Lower lobe of right lung (tissue), 2 donors: ENCODE measurements at regions not wholly inside any gene's neighbourhood (a gene's known extent, or its start where the extent isn't known, plus 50 kb on each side); places are given as distances from the start of the nearest gene placed in this dataset.

ENCODE experiments used
- ATAC-seq, 2 donors: fragments of 200-7000 bp; cut with Tn5 transposase; one replicate each; pipeline ENCODE4 v1.9.1; 2020 to 2022; ENCODE audit warnings: mild to moderate bottlenecking in 2 of 2, moderate library complexity in 2 of 2
- DNase-seq: peaks from one replicate; pipeline ENCODE4 v3.0.0-alpha.2; 2020
- H3K27ac ChIP-seq: fragments of 200-600 bp; one replicate; pipeline ENCODE4 v1.8.0; 2022
- H3K27me3 ChIP-seq: fragments of 200-600 bp; one replicate; pipeline ENCODE4 v1.8.0; 2022; ENCODE audit warnings: low read depth
- H3K36me3 ChIP-seq: fragments of 200-600 bp; one replicate; pipeline ENCODE4 v1.8.0; 2022; ENCODE audit warnings: mild to moderate bottlenecking
- H3K4me1 ChIP-seq: fragments of 200-600 bp; one replicate; pipeline ENCODE4 v1.8.0; 2022
- H3K4me3 ChIP-seq: fragments of 200-600 bp; one replicate; pipeline ENCODE4 v1.8.0; 2022; ENCODE audit warnings: mild to moderate bottlenecking
- H3K9me3 ChIP-seq: fragments of 200-600 bp; one replicate; pipeline ENCODE4 v1.8.0; 2022
- CTCF ChIP-seq: fragments of 200-600 bp; IDR thresholded peaks from one replicate; pipeline ENCODE4 v1.8.0; 2022; ENCODE audit warnings: antibody characterized with exemption, mild to moderate bottlenecking
- intact Hi-C: fragments of 100-400 bp; cut with DNase I; formaldehyde crosslinking; loops from one replicate; pipeline ENCODE4 v1.11.0; 2022
- donor health status: DM: no; HTN: yes; CAD: no; lungs with severe emphysema.

- Histone ChIP-seq H3K27me3 (no peaks in the 10 kb centered on the region), H3K9me3 (no peaks in the 10 kb centered on the region), H3K36me3 (no peaks in the 10 kb centered on the region), H3K4me1 (no peaks in the 10 kb centered on the region), H3K27ac (no peak overlapping the region), H3K4me3 (no peak overlapping the region)
- no peak for ATAC-seq
- intact Hi-C loops, result no loop called here
- no peak for TF ChIP-seq CTCF
- no peak for DNase-seq
Observed at GRCh38 chr18:10279471-10279870, 175.0 kb upstream of the APCDD1 start.

GRCh38 chr18:10279905-10280644 lies 174.4 kb upstream of the APCDD1 start:
- intact Hi-C loops, result no loop called here
- DNase-seq, result no peak
- no peak for ATAC-seq
- no peak overlapping the region for H3K27ac ChIP-seq
- H3K9me3 ChIP-seq, result no peaks in the 10 kb centered on the region
- TF ChIP-seq CTCF, result no peak
- H3K27me3 ChIP-seq, result no peaks in the 10 kb centered on the region
- H3K36me3 ChIP-seq, result no peaks in the 10 kb centered on the region
- H3K4me1 ChIP-seq, result no peaks in the 10 kb centered on the region
- H3K4me3 ChIP-seq, result no peak overlapping the region

- H3K4me3 ChIP-seq, result no peak overlapping the region
- H3K27ac ChIP-seq, result no peak overlapping the region
- intact Hi-C loops, result no loop called here
- H3K4me1 ChIP-seq, result peaks cover 1% of the 10 kb centered on the region
- no peaks in the 10 kb centered on the region for H3K27me3 ChIP-seq
- no peak for DNase-seq
- no peak for ATAC-seq
- no peaks in the 10 kb centered on the region for H3K36me3 ChIP-seq
- no peak for TF ChIP-seq CTCF
- H3K9me3 ChIP-seq, result no peaks in the 10 kb centered on the region
Observed at GRCh38 chr18:10284540-10285282, 169.7 kb upstream of the APCDD1 start.

- no peaks in the 10 kb centered on the region for H3K27me3 ChIP-seq
- intact Hi-C loops, result no loop called here
Observed at GRCh38 chr18:10285283-10285640, 169.2 kb upstream of the APCDD1 start.

GRCh38 chr18:10286580-10287150 lies 167.8 kb upstream of the APCDD1 start:
- intact Hi-C loops, result no loop called here
- Histone ChIP-seq H3K27me3 (no peaks in the 10 kb centered on the region), H3K4me1 (peaks cover 10% of the 10 kb centered on the region), H3K36me3 (no peaks in the 10 kb centered on the region), H3K27ac (no peak overlapping the region), H3K4me3 (no peak overlapping the region), H3K9me3 (no peaks in the 10 kb centered on the region)
- ATAC-seq, result no peak
- no peak for DNase-seq
- no peak for TF ChIP-seq CTCF

More at GRCh38 chr18:10285283-10285640, 169.2 kb upstream of the APCDD1 start:
- Histone ChIP-seq H3K36me3 (no peaks in the 10 kb centered on the region), H3K9me3 (no peaks in the 10 kb centered on the region), H3K27ac (no peak overlapping the region), H3K4me3 (no peak overlapping the region), H3K4me1 (peaks cover 7% of the 10 kb centered on the region)
- ATAC-seq (no peak), DNase-seq (no peak)
- no peak for TF ChIP-seq CTCF
